Upper lobe of right lung (tissue), 1 donor: ENCODE measurements at regions not wholly inside any gene's neighbourhood (a gene's known extent, or its start where the extent isn't known, plus 50 kb on each side); places are given as distances from the start of the nearest gene placed in this dataset.

Experiments used
- ATAC-seq: fragments of 200-7000 bp; cut with Tn5 transposase; one replicate; pipeline ENCODE4 v1.9.1; 2020; ENCODE audit warnings: mild to moderate bottlenecking, moderate library complexity
- DNase-seq: peaks from one replicate; pipeline ENCODE4 v3.0.0-alpha.2; 2020
- H3K27ac ChIP-seq: fragments of 200-600 bp; one replicate; pipeline ENCODE4 v1.8.0; 2022
- H3K27me3 ChIP-seq: fragments of 200-600 bp; one replicate; pipeline ENCODE4 v1.8.0; 2022; ENCODE audit warnings: mild to moderate bottlenecking
- H3K36me3 ChIP-seq: fragments of 200-600 bp; one replicate; pipeline ENCODE4 v1.8.0; 2022
- H3K4me1 ChIP-seq: fragments of 200-600 bp; one replicate; pipeline ENCODE4 v1.8.0; 2022
- H3K4me3 ChIP-seq: fragments of 200-600 bp; one replicate; pipeline ENCODE4 v1.8.0; 2022; ENCODE audit warnings: mild to moderate bottlenecking
- H3K9me3 ChIP-seq: fragments of 200-600 bp; one replicate; pipeline ENCODE4 v1.8.0; 2022
- CTCF ChIP-seq: fragments of 200-600 bp; IDR thresholded peaks from one replicate; pipeline ENCODE4 v1.8.0; 2022; ENCODE audit warnings: antibody characterized with exemption
- intact Hi-C: fragments of 100-400 bp; cut with DNase I; formaldehyde crosslinking; loops from one replicate; pipeline ENCODE4 v1.11.0; 2022
- donor health status: DM: no; HTN: yes; CAD: no; lungs with severe emphysema.

- H3K36me3 ChIP-seq = no peaks in the 10 kb centered on the region
- no peaks in the 10 kb centered on the region for H3K9me3 ChIP-seq
- intact Hi-C loops = no loop called here
- no peak overlapping the region for H3K4me3 ChIP-seq
- no peak overlapping the region for H3K27ac ChIP-seq
- peak; percentile 80 for ATAC-seq
- TF ChIP-seq CTCF = no peak
- peaks cover under 1% of the 10 kb centered on the region for H3K4me1 ChIP-seq
- H3K27me3 ChIP-seq = no peaks in the 10 kb centered on the region
- DNase-seq = no peak
Observed at GRCh38 chr10:78250313-78251015, 216.8 kb downstream of the RPS24 start.

GRCh38 chr10:78251016-78251385, 217.3 kb downstream of the RPS24 start:
- DNase-seq = no peak
- Histone ChIP-seq H3K4me1 (peaks cover 5% of the 10 kb centered on the region), H3K9me3 (no peaks in the 10 kb centered on the region), H3K27ac (no peak overlapping the region), H3K36me3 (no peaks in the 10 kb centered on the region), H3K27me3 (no peaks in the 10 kb centered on the region), H3K4me3 (no peak overlapping the region)
- TF ChIP-seq CTCF = no peak
- intact Hi-C loops = no loop called here
- ATAC-seq = no peak

- Histone ChIP-seq H3K36me3 (no peaks in the 10 kb centered on the region), H3K27ac (no peak overlapping the region), H3K4me3 (no peak overlapping the region), H3K4me1 (peaks cover 11% of the 10 kb centered on the region), H3K9me3 (no peaks in the 10 kb centered on the region), H3K27me3 (no peaks in the 10 kb centered on the region)
- intact Hi-C loops = no loop called here
- no peak for TF ChIP-seq CTCF
- no peak for DNase-seq
- ATAC-seq = no peak
Observed at GRCh38 chr10:78252286-78252685, 218.6 kb downstream of the RPS24 start.

GRCh38 chr10:78253063-78253853, 219.6 kb downstream of the RPS24 start:
- peaks cover 11% of the 10 kb centered on the region for H3K4me1 ChIP-seq
- TF ChIP-seq CTCF = no peak
- no peak overlapping the region for H3K27ac ChIP-seq
- no peaks in the 10 kb centered on the region for H3K36me3 ChIP-seq
- no peaks in the 10 kb centered on the region for H3K9me3 ChIP-seq
- intact Hi-C loops = no loop called here
- no peaks in the 10 kb centered on the region for H3K27me3 ChIP-seq
- H3K4me3 ChIP-seq = no peak overlapping the region
- no peak for ATAC-seq
- DNase-seq = no peak

GRCh38 chr10:78254013-78254412, 220.3 kb downstream of the RPS24 start:
- Histone ChIP-seq H3K36me3 (no peaks in the 10 kb centered on the region), H3K27me3 (no peaks in the 10 kb centered on the region), H3K27ac (no peak overlapping the region), H3K9me3 (no peaks in the 10 kb centered on the region), H3K4me1 (peaks cover 11% of the 10 kb centered on the region), H3K4me3 (no peak overlapping the region)
- no peak for TF ChIP-seq CTCF
- DNase-seq (no peak), ATAC-seq (no peak)
- intact Hi-C loops = no loop called here
